IMR-90 (cell line): ENCODE measurements at regions not wholly inside any gene's neighbourhood (a gene's known extent, or its start where the extent isn't known, plus 50 kb on each side); places are given as distances from the start of the nearest gene placed in this dataset.

Source experiments
- ATAC-seq: fragments of 200-7000 bp; cut with Tn5 transposase; 2 replicates; pipeline ENCODE4 v1.9.1; 2020; ENCODE audit warnings: low read depth, mild to moderate bottlenecking, moderate library complexity
- BruUV-seq: library from RNA; stranded (reverse); fragments of 400-500 nt; replicated peaks from 2 replicates; lab custom pipeline; 2021; lab: Mats Ljungman, UMichigan
- CTCF ChIA-PET: fragments of 300-600 bp; formaldehyde crosslinking; extraction: SDS; loops from one replicate; lab custom pipeline; 2021; ENCODE audit warnings: antibody characterized with exemption; lab: Yijun Ruan, JAX
- POLR2A ChIA-PET: fragments of 300-600 bp; sonication (Branson Sonifier 250); formaldehyde crosslinking; loops from one replicate; lab custom pipeline; 2022; ENCODE audit warnings: antibody characterized with exemption; ENCODE audit not compliant: unreplicated experiment; lab: Charles Lee
- DNase-seq: peaks from one replicate; pipeline ENCODE4 v3.0.0; 2013
- H2AFZ ChIP-seq: replicated peaks from 2 replicates; pipeline ENCODE3; 2013; ENCODE audit warnings: low read length, mild to moderate bottlenecking; ENCODE audit not compliant: poor library complexity
- H2AK5ac ChIP-seq: 2 replicates; pipeline ENCODE4 v1.6.1; 2013; ENCODE audit warnings: low read depth, low read length, inconsistent platforms
- H2AK9ac ChIP-seq: replicated peaks from 2 replicates; pipeline ENCODE3; 2013; ENCODE audit warnings: mild to moderate bottlenecking, low read depth, low read length, moderate library complexity; ENCODE audit not compliant: poor library complexity
- H2BK120ac ChIP-seq: 2 replicates; pipeline ENCODE4 v1.6.1; 2013; ENCODE audit warnings: low read depth, low read length, inconsistent platforms
- H2BK15ac ChIP-seq: 3 replicates; pipeline ENCODE4 v1.6.1; 2013; ENCODE audit warnings: low read depth, low read length, inconsistent platforms
- H2BK20ac ChIP-seq: 2 replicates; pipeline ENCODE4 v1.6.1; 2013; ENCODE audit warnings: low read depth, mild to moderate bottlenecking, inconsistent platforms, low read length, moderate library complexity
- H2BK5ac ChIP-seq: 2 replicates; pipeline ENCODE4 v1.6.1; 2013; ENCODE audit warnings: mild to moderate bottlenecking, low read depth, low read length, inconsistent platforms; ENCODE audit not compliant: poor library complexity, severe bottlenecking
- H3K14ac ChIP-seq: replicated peaks from 2 replicates; pipeline ENCODE4 v1.6.1; 2013; ENCODE audit warnings: low read depth, low read length, inconsistent platforms
- H3K18ac ChIP-seq: 2 replicates; pipeline ENCODE4 v1.6.1; 2013; ENCODE audit warnings: low read depth, low read length, control low read depth
- H3K23ac ChIP-seq: 2 replicates; pipeline ENCODE4 v1.6.1; 2013; ENCODE audit warnings: low read depth, low read length, inconsistent platforms
- H3K27ac ChIP-seq: 2 replicates; pipeline ENCODE4 v1.5.1; 2013; ENCODE audit warnings: mild to moderate bottlenecking, control low read depth, low read length; ENCODE audit not compliant: insufficient read depth
- H3K27me3 ChIP-seq: 2 replicates; pipeline ENCODE4 v1.6.1; 2013; ENCODE audit warnings: low read length; ENCODE audit not compliant: control insufficient read depth, insufficient read depth
- H3K36me3 ChIP-seq: 2 replicates; pipeline ENCODE4 v1.6.1; 2013; ENCODE audit warnings: low read length, mixed read lengths; ENCODE audit not compliant: control insufficient read depth, insufficient read depth
- H3K4ac ChIP-seq: 2 replicates; pipeline ENCODE4 v1.6.1; 2013; ENCODE audit warnings: low read depth, low read length, inconsistent platforms
- H3K4me1 ChIP-seq: 2 replicates; pipeline ENCODE4 v1.6.1; 2013; ENCODE audit warnings: low read length, mixed read lengths; ENCODE audit not compliant: control insufficient read depth, insufficient read depth
- H3K4me2 ChIP-seq: 2 replicates; pipeline ENCODE4 v1.6.1; 2013; ENCODE audit warnings: low read depth, mild to moderate bottlenecking, control low read depth, low read length, moderate library complexity
- H3K4me3 ChIP-seq: 2 replicates; pipeline ENCODE4 v1.5.1; 2013; ENCODE audit warnings: low read depth, mild to moderate bottlenecking, control low read depth, low read length, moderate library complexity; ENCODE audit not compliant: insufficient read depth
- H3K56ac ChIP-seq: 2 replicates; pipeline ENCODE4 v1.6.1; 2013; ENCODE audit warnings: low read length, inconsistent platforms; ENCODE audit not compliant: insufficient read depth; ENCODE audit errors: extremely low read depth
- H3K79me1 ChIP-seq, 2 experiments: 2 replicates each; pipeline ENCODE4 v1.6.1; 2013; ENCODE audit warnings: low read length in 2 of 2, inconsistent platforms in 1 of 2, low read depth in 1 of 2
- H3K9ac ChIP-seq: 2 replicates; pipeline ENCODE4 v1.6.1; 2013; ENCODE audit warnings: low read depth, low read length, control low read depth
- H3K9me1 ChIP-seq: 2 replicates; pipeline ENCODE4 v1.6.1; 2013; ENCODE audit warnings: low read length, inconsistent platforms; ENCODE audit not compliant: insufficient read depth
- H3K9me3 ChIP-seq: 2 replicates; pipeline ENCODE4 v1.6.1; 2013; ENCODE audit warnings: low read length; ENCODE audit not compliant: control insufficient read depth, insufficient read depth
- H4K20me1 ChIP-seq: 2 replicates; pipeline ENCODE4 v1.6.1; 2013; ENCODE audit warnings: low read length, inconsistent platforms; ENCODE audit not compliant: insufficient read depth
- H4K5ac ChIP-seq: 2 replicates; pipeline ENCODE4 v1.6.1; 2013; ENCODE audit warnings: mild to moderate bottlenecking, low read depth, low read length, control low read depth
- H4K8ac ChIP-seq, 2 experiments: 2 replicates each; pipeline ENCODE4 v1.6.1; 2013; ENCODE audit warnings: low read depth in 2 of 2, low read length in 2 of 2, control low read depth in 1 of 2, inconsistent platforms in 1 of 2
- H4K91ac ChIP-seq: 2 replicates; pipeline ENCODE4 v1.6.1; 2013; ENCODE audit warnings: low read depth, low read length, inconsistent platforms; ENCODE audit not compliant: insufficient read depth
- MXI1 ChIP-seq: IDR thresholded peaks from 2 replicates; pipeline ENCODE4 v1.6.1; 2012; ENCODE audit warnings: low read depth, mild to moderate bottlenecking, low read length, moderate library complexity, borderline replicate concordance
- NFE2L2 ChIP-seq: fragments of 150-350 bp; IDR thresholded peaks from 2 replicates; pipeline ENCODE4 v1.6.1; 2016; ENCODE audit warnings: low read depth, mild to moderate bottlenecking, low read length
- RCOR1 ChIP-seq: IDR thresholded peaks from 2 replicates; pipeline ENCODE4 v1.6.1; 2012; ENCODE audit warnings: mild to moderate bottlenecking, low read length, improper control_type of control experiment; ENCODE audit not compliant: insufficient replicate concordance
- SMC3 ChIP-seq: fragments of 150-350 bp; IDR thresholded peaks from 2 replicates; pipeline ENCODE4 v1.6.1; 2016; ENCODE audit warnings: low read depth, mild to moderate bottlenecking, antibody characterized with exemption, low read length, moderate library complexity
- WGBS, 2 experiments: methylation state at CpG; one replicate each; pipeline versions ENCODE4 v1.1.5 to v1.1.7; 2013; ENCODE audit warnings: missing lambda C conversion rate in 2 of 2; ENCODE audit not compliant: insufficient read length in 1 of 2; ENCODE audit errors: extremely low coverage in 2 of 2; 5-methylcytosine and 5-hydroxymethylcytosine counted together
- dilution Hi-C: fragments of 300-500 bp; cut with HindIII; formaldehyde crosslinking; loops from one replicate; pipeline ENCODE4 v1.14.3; 2018; ENCODE audit warnings: low sequenced_read_pairs; ENCODE audit not compliant: unreplicated experiment
- in situ Hi-C: fragments of 300-500 bp; cut with MboI; formaldehyde crosslinking; loops from 3 replicates; pipeline ENCODE4 v1.14.3; 2019; ENCODE audit warnings: low sequenced_read_pairs, inconsistent platforms, mixed read lengths
- intact Hi-C: fragments of 100-400 bp; cut with micrococcal nuclease; formaldehyde crosslinking; loops from 2 replicates; pipeline ENCODE4 v1.10.0; 2022
- TF ChIP-seq, protein P1 (sequence below): fragments of 150-350 bp; IDR thresholded peaks from 2 replicates; pipeline ENCODE4 v1.6.1; 2017; ENCODE audit warnings: mild to moderate bottlenecking, antibody characterized with exemption, low read length, low read depth

DNA sequence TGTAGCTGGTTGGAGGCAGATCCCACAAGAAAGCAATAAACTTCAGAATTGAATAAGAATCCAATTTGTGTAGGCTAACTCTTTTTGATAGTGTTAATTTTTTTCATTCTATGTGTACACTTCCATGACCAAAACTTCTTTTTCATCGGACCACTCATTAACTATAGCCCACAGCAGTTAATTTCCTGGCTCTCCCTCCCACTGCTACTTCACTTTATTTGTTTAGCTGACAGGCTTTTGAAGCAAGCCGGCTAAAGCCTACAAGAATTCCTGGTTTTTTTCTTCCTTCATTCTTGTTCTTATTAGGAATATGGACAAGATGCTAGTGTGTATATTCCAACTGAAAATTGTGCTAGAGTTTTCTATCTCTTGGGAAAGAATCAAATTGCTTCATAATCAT, 329.2 kb upstream of the CCNH start:
- no peaks in the 10 kb centered on the region for H4K20me1 ChIP-seq
- TF ChIP-seq RCOR1 = no peak
- no peak for TF ChIP-seq NFE2L2
- TF ChIP-seq SMC3 = no peak
- TF ChIP-seq, protein P1, sequence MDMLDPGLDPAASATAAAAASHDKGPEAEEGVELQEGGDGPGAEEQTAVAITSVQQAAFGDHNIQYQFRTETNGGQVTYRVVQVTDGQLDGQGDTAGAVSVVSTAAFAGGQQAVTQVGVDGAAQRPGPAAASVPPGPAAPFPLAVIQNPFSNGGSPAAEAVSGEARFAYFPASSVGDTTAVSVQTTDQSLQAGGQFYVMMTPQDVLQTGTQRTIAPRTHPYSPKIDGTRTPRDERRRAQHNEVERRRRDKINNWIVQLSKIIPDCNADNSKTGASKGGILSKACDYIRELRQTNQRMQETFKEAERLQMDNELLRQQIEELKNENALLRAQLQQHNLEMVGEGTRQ = no peak
- no peak for TF ChIP-seq MXI1
- H2BK15ac ChIP-seq = no peak overlapping the region
- no peak overlapping the region for H3K18ac ChIP-seq
- ChIA-PET CTCF (no interaction called here), POLR2A (no interaction called here)
- H3K36me3 ChIP-seq = no peaks in the 10 kb centered on the region
- no peak overlapping the region for H4K5ac ChIP-seq
- H3K79me1 ChIP-seq = no peaks in the 10 kb centered on the region
- no peak overlapping the region for H2AK9ac ChIP-seq
- no peak overlapping the region for H3K4ac ChIP-seq
- H2BK120ac ChIP-seq = no peak overlapping the region
- H3K4me3 ChIP-seq = no peak overlapping the region
- no peak overlapping the region for H2AK5ac ChIP-seq
- intact Hi-C loops (no loop called here), in situ Hi-C loops (no loop called here), dilution Hi-C loops (no loop called here)
- no peak overlapping the region for H3K27ac ChIP-seq
- no peaks in the 10 kb centered on the region for H3K9me1 ChIP-seq
- no peak overlapping the region for H3K23ac ChIP-seq
- H3K9me3 ChIP-seq = no peaks in the 10 kb centered on the region
- no peaks in the 10 kb centered on the region for H3K4me1 ChIP-seq
- H3K27me3 ChIP-seq = no peaks in the 10 kb centered on the region
- no peak for ATAC-seq
- no peak overlapping the region for H3K4me2 ChIP-seq
- H3K9ac ChIP-seq = no peak overlapping the region
- H2BK5ac ChIP-seq = no peak overlapping the region
- no peak overlapping the region for H3K14ac ChIP-seq
- no peak overlapping the region for H2AFZ ChIP-seq
- BruUV-seq = no TSS peak
- DNase-seq = no peak
- no peak overlapping the region for H2BK20ac ChIP-seq
- no peak overlapping the region for H4K8ac ChIP-seq
- H3K56ac ChIP-seq = no peak overlapping the region
- no peak overlapping the region for H4K91ac ChIP-seq
- WGBS, 2 experiments = no CpG with 5 or more reads among the region's 2 CpGs
